ENCODE measurements at regions not wholly inside any gene's neighbourhood (a gene's known extent, or its start where the extent isn't known, plus 50 kb on each side); places are given as distances from the start of the nearest gene placed in this dataset.

- H3K4me3 ChIP-seq (ENCODE audit: low read depth, low read length, poor library complexity, severe bottlenecking) = no peak overlapping the region
- no TSS peak for BruUV-seq (replicated peaks)
Measured at GRCh38 chr10:130545697-130546096, 409.5 kb downstream of the GLRX3 start.

GRCh38 chr10:130546841-130547240 is 410.6 kb downstream of the GLRX3 start:
- intact Hi-C loops (cut with micrococcal nuclease; ENCODE audit: unreplicated experiment) = no loop called here
- Histone ChIP-seq H3K4me1 (ENCODE audit: insufficient read depth, low read length, poor library complexity, severe bottlenecking) (no peaks in the 10 kb centered on the region), H3K79me2 (ENCODE audit: insufficient read depth, low read depth, low read length) (no peaks in the 10 kb centered on the region), H3K4me2 (ENCODE audit: low read length) (no peak overlapping the region), H2AFZ (ENCODE audit: low read length) (no peak overlapping the region), H3K27ac (ENCODE audit: low read depth, low read length, poor library complexity, severe bottlenecking) (no peak overlapping the region), H4K20me1 (ENCODE audit: insufficient read depth, low read length) (no peaks in the 10 kb centered on the region), H3K9me3 (ENCODE audit: low read length) (no peaks in the 10 kb centered on the region), H3K4me3 (ENCODE audit: low read depth, low read length, poor library complexity, severe bottlenecking) (no peak overlapping the region), H3K36me3 (ENCODE audit: insufficient read depth, low read length) (no peaks in the 10 kb centered on the region), H3K9me2 (ENCODE audit: insufficient read depth, low read length) (no peaks in the 10 kb centered on the region)
- no peak for TF ChIP-seq CTCF (conservative IDR thresholded peaks at IDR 0.05; ENCODE audit: low read length)
- TF ChIP-seq EZH2phosphoT487 (IDR thresholded peaks at IDR 0.05; ENCODE audit: borderline replicate concordance, low read depth, low read length) = no peak
- POLR2A ChIA-PET = no interaction called here
- no TSS peak for BruUV-seq (replicated peaks)
- CTCF ChIA-PET (ENCODE audit: unreplicated experiment) = no interaction called here
- no peak for DNase-seq (ENCODE audit: low spot score)

More at GRCh38 chr10:130545697-130546096, 409.5 kb downstream of the GLRX3 start:
- intact Hi-C loops (cut with micrococcal nuclease; ENCODE audit: unreplicated experiment) = no loop called here
- Histone ChIP-seq H3K9me3 (ENCODE audit: low read length) (no peaks in the 10 kb centered on the region), H2AFZ (ENCODE audit: low read length) (no peak overlapping the region), H3K27ac (ENCODE audit: low read depth, low read length, poor library complexity, severe bottlenecking) (no peak overlapping the region), H3K36me3 (ENCODE audit: insufficient read depth, low read length) (no peaks in the 10 kb centered on the region), H3K4me1 (ENCODE audit: insufficient read depth, low read length, poor library complexity, severe bottlenecking) (no peaks in the 10 kb centered on the region), H4K20me1 (ENCODE audit: insufficient read depth, low read length) (no peaks in the 10 kb centered on the region), H3K9me2 (ENCODE audit: insufficient read depth, low read length) (no peaks in the 10 kb centered on the region), H3K4me2 (ENCODE audit: low read length) (no peak overlapping the region), H3K79me2 (ENCODE audit: insufficient read depth, low read depth, low read length) (no peaks in the 10 kb centered on the region)
- TF ChIP-seq EZH2phosphoT487 (IDR thresholded peaks at IDR 0.05; ENCODE audit: borderline replicate concordance, low read depth, low read length) (no peak), CTCF (conservative IDR thresholded peaks at IDR 0.05; ENCODE audit: low read length) (peak; percentile 37; the same call in 1 of the 2 replicates)
- CTCF ChIA-PET (ENCODE audit: unreplicated experiment) = no interaction called here
- POLR2A ChIA-PET = no interaction called here
- DNase-seq (ENCODE audit: low spot score) = no peak

GRCh38 chr10:130547368-130547767 is 411.2 kb downstream of the GLRX3 start:
- no peaks in the 10 kb centered on the region for H4K20me1 ChIP-seq (ENCODE audit: insufficient read depth, low read length)
- DNase-seq (ENCODE audit: low spot score) = no peak
- no peak overlapping the region for H2AFZ ChIP-seq (ENCODE audit: low read length)
- POLR2A ChIA-PET = no interaction called here
- CTCF ChIA-PET (ENCODE audit: unreplicated experiment) = no interaction called here
- no TSS peak for BruUV-seq (replicated peaks)
- H3K4me2 ChIP-seq (ENCODE audit: low read length) = no peak overlapping the region
- no peak overlapping the region for H3K4me3 ChIP-seq (ENCODE audit: low read depth, low read length, poor library complexity, severe bottlenecking)
- TF ChIP-seq EZH2phosphoT487 (IDR thresholded peaks at IDR 0.05; ENCODE audit: borderline replicate concordance, low read depth, low read length) (no peak), CTCF (conservative IDR thresholded peaks at IDR 0.05; ENCODE audit: low read length) (peak; percentile 40)
- H3K9me3 ChIP-seq (ENCODE audit: low read length) = no peaks in the 10 kb centered on the region
- intact Hi-C loops (cut with micrococcal nuclease; ENCODE audit: unreplicated experiment) = no loop called here
- no peaks in the 10 kb centered on the region for H3K4me1 ChIP-seq (ENCODE audit: insufficient read depth, low read length, poor library complexity, severe bottlenecking)
- H3K9me2 ChIP-seq (ENCODE audit: insufficient read depth, low read length) = no peaks in the 10 kb centered on the region
- H3K27ac ChIP-seq (ENCODE audit: low read depth, low read length, poor library complexity, severe bottlenecking) = no peak overlapping the region
- H3K36me3 ChIP-seq (ENCODE audit: insufficient read depth, low read length) = no peaks in the 10 kb centered on the region
- no peaks in the 10 kb centered on the region for H3K79me2 ChIP-seq (ENCODE audit: insufficient read depth, low read depth, low read length)
